ENCODE measurements at regions not wholly inside any gene's neighbourhood (a gene's known extent, or its start where the extent isn't known, plus 50 kb on each side); places are given as distances from the start of the nearest gene placed in this dataset.

- peak; percentile 84 for TF ChIP-seq CTCF (CRISPR knock-in tag; IDR thresholded peaks at IDR 0.05)
Measured at GRCh38 chr16:75789237-75789636, 62.9 kb upstream of the CPHXL start (continued).

GRCh38 chr16:75792771-75793492 is 66.6 kb upstream of the CPHXL start:
- 10% methylated on average over 7 of the region's 7 CpGs for WGBS (ENCODE audit: low lambda C conversion rate)
- intact Hi-C loops (cut with micrococcal nuclease; ENCODE audit: unreplicated experiment) = no loop called here
- BruUV-seq (replicated peaks) = no TSS peak

More at GRCh38 chr16:75792771-75793492, 66.6 kb upstream of the CPHXL start:
- 0 out of 2 replicates have a peak, but pooled peaks have one; percentile 30 for TF ChIP-seq CEBPB (IDR thresholded peaks at IDR 0.05; ENCODE audit: borderline replicate concordance, low read depth, low read length)
- TF ChIP-seq, protein P1, sequence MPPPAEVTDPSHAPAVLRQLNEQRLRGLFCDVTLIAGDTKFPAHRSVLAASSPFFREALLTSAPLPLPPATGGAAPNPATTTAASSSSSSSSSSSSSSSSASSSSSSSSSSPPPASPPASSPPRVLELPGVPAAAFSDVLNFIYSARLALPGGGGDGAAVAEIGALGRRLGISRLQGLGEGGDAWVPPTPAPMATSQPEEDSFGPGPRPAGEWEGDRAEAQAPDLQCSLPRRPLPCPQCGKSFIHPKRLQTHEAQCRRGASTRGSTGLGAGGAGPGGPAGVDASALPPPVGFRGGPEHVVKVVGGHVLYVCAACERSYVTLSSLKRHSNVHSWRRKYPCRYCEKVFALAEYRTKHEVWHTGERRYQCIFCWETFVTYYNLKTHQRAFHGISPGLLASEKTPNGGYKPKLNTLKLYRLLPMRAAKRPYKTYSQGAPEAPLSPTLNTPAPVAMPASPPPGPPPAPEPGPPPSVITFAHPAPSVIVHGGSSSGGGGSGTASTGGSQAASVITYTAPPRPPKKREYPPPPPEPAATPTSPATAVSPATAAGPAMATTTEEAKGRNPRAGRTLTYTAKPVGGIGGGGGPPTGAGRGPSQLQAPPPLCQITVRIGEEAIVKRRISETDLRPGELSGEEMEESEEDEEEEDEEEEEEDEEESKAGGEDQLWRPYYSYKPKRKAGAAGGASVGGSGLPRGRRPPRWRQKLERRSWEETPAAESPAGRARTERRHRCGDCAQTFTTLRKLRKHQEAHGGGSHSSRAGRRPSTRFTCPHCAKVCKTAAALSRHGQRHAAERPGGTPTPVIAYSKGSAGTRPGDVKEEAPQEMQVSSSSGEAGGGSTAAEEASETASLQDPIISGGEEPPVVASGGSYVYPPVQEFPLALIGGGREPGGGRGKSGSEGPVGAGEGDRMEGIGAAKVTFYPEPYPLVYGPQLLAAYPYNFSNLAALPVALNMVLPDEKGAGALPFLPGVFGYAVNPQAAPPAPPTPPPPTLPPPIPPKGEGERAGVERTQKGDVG (CRISPR knock-in tag; IDR thresholded peaks at IDR 0.05; ENCODE audit: borderline replicate concordance) = no peak
- Histone ChIP-seq H3K27ac (ENCODE audit: extremely low read length, insufficient read depth, low read length) (no peak overlapping the region), H3K27me3 (ENCODE audit: control insufficient read depth in 1 of 2, insufficient read depth in 2 of 2, low read length in 2 of 2) (no peaks in the 10 kb centered on the region), H3K79me2 (ENCODE audit: insufficient read depth, low read length) (no peaks in the 10 kb centered on the region), H3K4me1 (ENCODE audit: insufficient read depth, low read length) (no peaks in the 10 kb centered on the region), H4K20me1 (ENCODE audit: insufficient read depth, low read length) (no peaks in the 10 kb centered on the region), H3K9ac (ENCODE audit: insufficient read depth, low read depth, low read length) (no peak overlapping the region), H2AFZ (ENCODE audit: low read length) (no peak overlapping the region), H3K36me3 (replicated peaks in 1 of 2; ENCODE audit: control insufficient read depth in 1 of 2, insufficient read depth in 2 of 2, low read length in 2 of 2) (no peaks in the 10 kb centered on the region), H3K4me2 (ENCODE audit: low read depth, low read length) (no peak overlapping the region), H3K9me3 (ENCODE audit: low read length) (no peaks in the 10 kb centered on the region), H3K4me3 (replicated peaks in 1 of 3; ENCODE audit: insufficient read depth in 1 of 3, low read depth in 2 of 3, low read length in 3 of 3) (no peak overlapping the region)
- DNase-seq (ENCODE audit: low spot score) = no peak
- no peak for FAIRE-seq
- POLR2A ChIA-PET = no interaction called here
- no peak for ATAC-seq
- CTCF ChIA-PET (ENCODE audit: low intra/inter-chr PET ratio, low total read pairs) = no interaction called here
- in situ Hi-C loops (cut with HindIII; ENCODE audit: extremely low pct_ligation_motif_present, low pct_unique_long_range_greater_than_20kb) = no loop called here

Measured in HepG2 (cell line).